ENCODE measurements at regions not wholly inside any gene's neighbourhood (a gene's known extent, or its start where the extent isn't known, plus 50 kb on each side); places are given as distances from the start of the nearest gene placed in this dataset.

DNA sequence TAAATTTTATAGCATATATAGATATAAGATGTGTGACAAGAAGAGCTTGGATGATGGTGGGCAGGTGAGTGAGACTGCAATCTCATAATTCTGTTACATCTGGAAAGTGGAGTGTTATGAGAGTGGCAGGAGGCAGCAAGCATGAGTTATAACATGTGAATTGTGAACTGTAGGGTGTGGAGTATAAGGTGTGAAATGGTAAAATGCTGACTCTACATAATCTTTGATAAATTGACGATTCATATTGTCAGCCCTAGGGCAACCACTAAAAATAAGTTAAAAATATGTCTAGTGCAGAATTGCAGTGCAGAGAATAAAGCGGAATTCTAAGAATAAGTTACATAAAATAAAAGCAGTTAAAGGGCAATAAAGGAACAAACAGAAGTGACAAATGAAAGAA, 74.8 kb upstream of the AKR1E2 start:
- Histone ChIP-seq H3K36me3 (replicated peaks; ENCODE audit: insufficient read depth, low read depth) (no peaks in the 10 kb centered on the region), H3K27me3 (no peaks in the 10 kb centered on the region), H3K9me2 (replicated peaks; ENCODE audit: insufficient read depth) (no peaks in the 10 kb centered on the region), H3K9me3 (ENCODE audit: low read depth) (no peaks in the 10 kb centered on the region), H3K79me2 (no peaks in the 10 kb centered on the region), H2AFZ (no peak overlapping the region), H3K27ac (no peak overlapping the region), H3K4me2 (no peak overlapping the region), H4K20me1 (ENCODE audit: insufficient read depth, poor library complexity, severe bottlenecking) (no peaks in the 10 kb centered on the region), H3K4me1 (ENCODE audit: insufficient read depth) (no peaks in the 10 kb centered on the region), H3K4me3 (no peak overlapping the region)
- DNase-seq (ENCODE audit: low spot score) = no peak
- no peak for TF ChIP-seq EZH2phosphoT487 (IDR thresholded peaks at IDR 0.05; ENCODE audit: low read depth, severe bottlenecking, unreplicated experiment)
- TF ChIP-seq EZH2 (IDR thresholded peaks at IDR 0.05; ENCODE audit: borderline replicate concordance) = no peak
- TF ChIP-seq, protein P1, sequence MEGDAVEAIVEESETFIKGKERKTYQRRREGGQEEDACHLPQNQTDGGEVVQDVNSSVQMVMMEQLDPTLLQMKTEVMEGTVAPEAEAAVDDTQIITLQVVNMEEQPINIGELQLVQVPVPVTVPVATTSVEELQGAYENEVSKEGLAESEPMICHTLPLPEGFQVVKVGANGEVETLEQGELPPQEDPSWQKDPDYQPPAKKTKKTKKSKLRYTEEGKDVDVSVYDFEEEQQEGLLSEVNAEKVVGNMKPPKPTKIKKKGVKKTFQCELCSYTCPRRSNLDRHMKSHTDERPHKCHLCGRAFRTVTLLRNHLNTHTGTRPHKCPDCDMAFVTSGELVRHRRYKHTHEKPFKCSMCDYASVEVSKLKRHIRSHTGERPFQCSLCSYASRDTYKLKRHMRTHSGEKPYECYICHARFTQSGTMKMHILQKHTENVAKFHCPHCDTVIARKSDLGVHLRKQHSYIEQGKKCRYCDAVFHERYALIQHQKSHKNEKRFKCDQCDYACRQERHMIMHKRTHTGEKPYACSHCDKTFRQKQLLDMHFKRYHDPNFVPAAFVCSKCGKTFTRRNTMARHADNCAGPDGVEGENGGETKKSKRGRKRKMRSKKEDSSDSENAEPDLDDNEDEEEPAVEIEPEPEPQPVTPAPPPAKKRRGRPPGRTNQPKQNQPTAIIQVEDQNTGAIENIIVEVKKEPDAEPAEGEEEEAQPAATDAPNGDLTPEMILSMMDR (IDR thresholded peaks at IDR 0.05; ENCODE audit: poor library complexity) = no peak
- WGBS (ENCODE audit: low lambda C conversion rate, missing lambda C conversion rate) = 88% methylated on average over 2 of the region's 2 CpGs

DNA sequence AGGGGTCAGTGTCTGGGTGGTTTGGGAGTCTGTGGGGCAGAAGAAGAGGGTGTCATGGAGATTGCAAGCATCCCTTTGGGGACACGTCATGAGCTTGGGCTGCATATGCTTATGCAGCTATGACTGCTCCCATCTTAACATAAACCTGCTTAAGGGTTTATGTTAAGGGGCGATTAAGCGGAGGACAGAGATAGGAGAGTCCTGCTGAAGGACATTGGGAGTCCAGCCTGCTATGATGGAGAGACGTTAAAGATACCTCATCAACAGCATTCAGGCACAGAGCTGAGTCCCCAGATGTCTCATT, 76.8 kb upstream of the AKR1E2 start:
- no peak overlapping the region for H3K27ac ChIP-seq
- no peak overlapping the region for H3K4me2 ChIP-seq
- H3K36me3 ChIP-seq (replicated peaks; ENCODE audit: insufficient read depth, low read depth) = no peaks in the 10 kb centered on the region
- no peaks in the 10 kb centered on the region for H3K27me3 ChIP-seq
- 89% methylated on average over 4 of the region's 4 CpGs for WGBS (ENCODE audit: low lambda C conversion rate, missing lambda C conversion rate)
- H3K4me1 ChIP-seq (ENCODE audit: insufficient read depth) = no peaks in the 10 kb centered on the region
- no peaks in the 10 kb centered on the region for H3K9me2 ChIP-seq (replicated peaks; ENCODE audit: insufficient read depth)
- TF ChIP-seq EZH2 (IDR thresholded peaks at IDR 0.05; ENCODE audit: borderline replicate concordance) (no peak), EZH2phosphoT487 (IDR thresholded peaks at IDR 0.05; ENCODE audit: low read depth, severe bottlenecking, unreplicated experiment) (no peak)
- TF ChIP-seq, protein P1 (IDR thresholded peaks at IDR 0.05; ENCODE audit: poor library complexity) = no peak
- H4K20me1 ChIP-seq (ENCODE audit: insufficient read depth, poor library complexity, severe bottlenecking) = no peaks in the 10 kb centered on the region
- H3K79me2 ChIP-seq = no peaks in the 10 kb centered on the region
- H3K4me3 ChIP-seq = no peak overlapping the region
- no peak overlapping the region for H2AFZ ChIP-seq
- DNase-seq (ENCODE audit: low spot score) = no peak
- no peaks in the 10 kb centered on the region for H3K9me3 ChIP-seq (ENCODE audit: low read depth)

DNA sequence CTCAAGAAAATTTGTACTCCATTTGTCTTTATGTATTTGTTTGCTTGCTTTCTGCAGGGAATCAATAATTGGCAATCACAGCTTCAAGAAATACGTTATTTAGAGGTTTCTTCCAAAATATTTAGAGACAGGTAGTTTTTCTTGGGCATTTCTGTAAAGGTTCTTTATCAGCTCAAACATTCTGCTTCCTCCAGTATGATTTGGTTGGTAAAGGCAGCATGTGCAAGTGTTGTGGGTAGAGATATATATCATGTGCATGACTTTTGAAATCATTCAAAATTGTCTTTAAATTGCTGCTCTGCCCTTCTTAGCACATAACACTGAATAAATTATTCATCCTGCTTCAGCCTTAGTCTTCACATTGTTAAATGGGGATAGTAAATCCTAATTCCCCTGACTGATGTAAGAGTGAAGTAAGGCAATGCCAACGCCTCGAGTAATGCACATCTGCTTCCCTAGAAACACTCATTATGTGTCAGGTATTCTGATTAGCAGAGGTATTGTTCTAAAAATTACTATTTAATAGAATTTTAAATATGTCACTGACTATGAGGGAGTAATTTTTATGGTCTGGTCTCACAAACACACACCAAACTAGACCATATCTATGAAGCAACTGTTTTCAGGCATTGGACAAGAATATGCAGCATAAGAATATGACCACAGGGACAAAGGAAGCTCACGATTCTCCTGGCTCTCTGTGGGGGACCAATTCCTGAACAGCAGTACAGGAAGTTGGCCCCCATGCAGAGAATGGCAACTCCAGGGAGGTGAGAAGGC, 77.3 kb upstream of the AKR1E2 start:
- Histone ChIP-seq H3K79me2 (no peaks in the 10 kb centered on the region), H3K27ac (no peak overlapping the region), H3K36me3 (replicated peaks; ENCODE audit: insufficient read depth, low read depth) (no peaks in the 10 kb centered on the region), H3K9me3 (ENCODE audit: low read depth) (no peaks in the 10 kb centered on the region), H2AFZ (no peak overlapping the region), H3K4me3 (no peak overlapping the region), H3K9me2 (replicated peaks; ENCODE audit: insufficient read depth) (no peaks in the 10 kb centered on the region), H3K4me2 (no peak overlapping the region), H3K27me3 (no peaks in the 10 kb centered on the region), H3K4me1 (ENCODE audit: insufficient read depth) (no peaks in the 10 kb centered on the region), H4K20me1 (ENCODE audit: insufficient read depth, poor library complexity, severe bottlenecking) (no peaks in the 10 kb centered on the region)
- DNase-seq (ENCODE audit: low spot score) = no peak
- WGBS (ENCODE audit: low lambda C conversion rate, missing lambda C conversion rate) = 74% methylated on average over 4 of the region's 4 CpGs
- TF ChIP-seq EZH2 (IDR thresholded peaks at IDR 0.05; ENCODE audit: borderline replicate concordance) (no peak), EZH2phosphoT487 (IDR thresholded peaks at IDR 0.05; ENCODE audit: low read depth, severe bottlenecking, unreplicated experiment) (no peak)
- TF ChIP-seq, protein P1 (IDR thresholded peaks at IDR 0.05; ENCODE audit: poor library complexity) = no peak
